Glutamatergic neuron (in vitro differentiated cells): ENCODE measurements at regions not wholly inside any gene's neighbourhood (a gene's known extent, or its start where the extent isn't known, plus 50 kb on each side); places are given as distances from the start of the nearest gene placed in this dataset.

Experiments
- DNase-seq: peaks from one replicate; pipeline ENCODE4 v3.0.0; 2022
- H3K27ac Mint-ChIP-seq: one replicate; pipeline ENCODE4 v1.8.0; 2020; ENCODE audit warnings: mild to moderate bottlenecking, mixed read lengths, inconsistent platforms; ENCODE audit not compliant: unreplicated experiment
- H3K27me3 Mint-ChIP-seq: one replicate; pipeline ENCODE4 v1.8.0; 2020; ENCODE audit warnings: mild to moderate bottlenecking, moderate library complexity, mixed read lengths, inconsistent platforms; ENCODE audit not compliant: unreplicated experiment
- H3K36me3 Mint-ChIP-seq: one replicate; pipeline ENCODE4 v1.8.0; 2020; ENCODE audit warnings: mild to moderate bottlenecking, mixed read lengths, inconsistent platforms; ENCODE audit not compliant: unreplicated experiment
- H3K4me1 Mint-ChIP-seq: one replicate; pipeline ENCODE4 v1.8.0; 2020; ENCODE audit warnings: mild to moderate bottlenecking, low read depth, mixed read lengths, inconsistent platforms; ENCODE audit not compliant: unreplicated experiment
- H3K4me3 Mint-ChIP-seq: one replicate; pipeline ENCODE4 v1.8.0; 2020; ENCODE audit warnings: mild to moderate bottlenecking, mixed read lengths, inconsistent platforms; ENCODE audit not compliant: unreplicated experiment
- H3K9me3 Mint-ChIP-seq: one replicate; pipeline ENCODE4 v1.8.0; 2020; ENCODE audit warnings: mild to moderate bottlenecking, moderate library complexity, mixed read lengths, inconsistent platforms; ENCODE audit not compliant: unreplicated experiment
- TF ChIP-seq, protein P1 (sequence below): fragments of 200-600 bp; sonication (generic); IDR thresholded peaks from one replicate; pipeline ENCODE4 v1.5.0; 2021; ENCODE audit not compliant: partially characterized antibody, unreplicated experiment

DNA sequence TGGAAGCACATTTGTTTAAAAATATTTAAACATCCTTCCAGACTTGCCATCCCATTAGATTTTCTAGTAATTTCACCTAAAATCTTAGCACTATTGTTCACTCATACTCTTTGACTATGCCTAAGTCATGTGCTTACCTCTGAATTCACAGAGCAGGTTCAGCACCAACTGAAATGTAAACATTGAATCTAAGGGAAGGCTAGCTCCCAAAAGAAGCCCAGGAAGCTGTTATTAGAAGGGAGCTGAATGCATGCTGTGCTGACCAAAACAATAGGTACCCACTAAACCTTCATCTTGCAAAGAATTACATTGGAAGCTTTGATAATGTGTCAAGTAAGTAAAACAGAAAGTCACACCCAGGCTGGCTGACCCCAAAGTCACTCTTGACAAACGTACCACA is 571.3 kb downstream of the GABRG2 start:
- Mint-ChIP-seq H3K27me3 (no peaks in the 10 kb centered on the region), H3K4me1 (peaks cover 6% of the 10 kb centered on the region), H3K27ac (peak overlapping the region; percentile 29), H3K9me3 (no peaks in the 10 kb centered on the region), H3K4me3 (no peak overlapping the region), H3K36me3 (peaks cover 11% of the 10 kb centered on the region)
- TF ChIP-seq, protein P1, sequence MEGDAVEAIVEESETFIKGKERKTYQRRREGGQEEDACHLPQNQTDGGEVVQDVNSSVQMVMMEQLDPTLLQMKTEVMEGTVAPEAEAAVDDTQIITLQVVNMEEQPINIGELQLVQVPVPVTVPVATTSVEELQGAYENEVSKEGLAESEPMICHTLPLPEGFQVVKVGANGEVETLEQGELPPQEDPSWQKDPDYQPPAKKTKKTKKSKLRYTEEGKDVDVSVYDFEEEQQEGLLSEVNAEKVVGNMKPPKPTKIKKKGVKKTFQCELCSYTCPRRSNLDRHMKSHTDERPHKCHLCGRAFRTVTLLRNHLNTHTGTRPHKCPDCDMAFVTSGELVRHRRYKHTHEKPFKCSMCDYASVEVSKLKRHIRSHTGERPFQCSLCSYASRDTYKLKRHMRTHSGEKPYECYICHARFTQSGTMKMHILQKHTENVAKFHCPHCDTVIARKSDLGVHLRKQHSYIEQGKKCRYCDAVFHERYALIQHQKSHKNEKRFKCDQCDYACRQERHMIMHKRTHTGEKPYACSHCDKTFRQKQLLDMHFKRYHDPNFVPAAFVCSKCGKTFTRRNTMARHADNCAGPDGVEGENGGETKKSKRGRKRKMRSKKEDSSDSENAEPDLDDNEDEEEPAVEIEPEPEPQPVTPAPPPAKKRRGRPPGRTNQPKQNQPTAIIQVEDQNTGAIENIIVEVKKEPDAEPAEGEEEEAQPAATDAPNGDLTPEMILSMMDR: no peak
- DNase-seq: no peak

DNA sequence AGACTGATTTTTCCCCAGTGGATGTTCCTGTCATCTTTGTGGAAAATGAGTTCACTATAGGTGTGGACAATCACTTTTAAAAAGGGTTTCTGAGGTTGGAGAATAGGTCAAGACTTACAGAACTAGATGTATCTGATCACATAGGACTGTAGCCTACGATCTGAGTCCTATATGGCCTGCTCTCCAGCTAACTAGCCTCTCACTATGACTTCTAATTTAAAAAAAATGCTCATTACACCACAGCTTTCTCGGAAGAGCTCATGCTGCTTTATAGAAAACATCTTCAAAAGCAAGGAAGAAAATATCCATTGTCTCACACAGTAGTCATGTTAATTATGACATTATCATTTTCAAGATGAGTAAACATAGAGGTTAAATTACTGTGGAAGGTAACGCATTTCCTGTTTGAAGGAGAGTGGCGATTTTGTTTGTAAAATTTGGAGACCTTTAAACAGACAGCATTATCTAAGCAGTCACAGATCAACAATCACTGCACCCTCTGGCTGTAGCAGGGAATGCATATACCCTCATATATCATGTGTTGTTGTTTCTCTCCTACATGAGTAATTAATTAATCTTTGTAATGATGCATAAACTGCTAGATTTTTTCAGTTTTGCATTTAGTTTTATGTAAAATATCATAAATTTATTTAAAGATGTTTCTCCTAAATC is 573.7 kb downstream of the GABRG2 start:
- H3K9me3 Mint-ChIP-seq: no peaks in the 10 kb centered on the region
- no peaks in the 10 kb centered on the region for H3K36me3 Mint-ChIP-seq
- no peak overlapping the region for H3K27ac Mint-ChIP-seq
- H3K27me3 Mint-ChIP-seq: no peaks in the 10 kb centered on the region
- DNase-seq: no peak
- H3K4me3 Mint-ChIP-seq: no peak overlapping the region
- TF ChIP-seq, protein P1: no peak
- peaks cover 6% of the 10 kb centered on the region for H3K4me1 Mint-ChIP-seq

DNA sequence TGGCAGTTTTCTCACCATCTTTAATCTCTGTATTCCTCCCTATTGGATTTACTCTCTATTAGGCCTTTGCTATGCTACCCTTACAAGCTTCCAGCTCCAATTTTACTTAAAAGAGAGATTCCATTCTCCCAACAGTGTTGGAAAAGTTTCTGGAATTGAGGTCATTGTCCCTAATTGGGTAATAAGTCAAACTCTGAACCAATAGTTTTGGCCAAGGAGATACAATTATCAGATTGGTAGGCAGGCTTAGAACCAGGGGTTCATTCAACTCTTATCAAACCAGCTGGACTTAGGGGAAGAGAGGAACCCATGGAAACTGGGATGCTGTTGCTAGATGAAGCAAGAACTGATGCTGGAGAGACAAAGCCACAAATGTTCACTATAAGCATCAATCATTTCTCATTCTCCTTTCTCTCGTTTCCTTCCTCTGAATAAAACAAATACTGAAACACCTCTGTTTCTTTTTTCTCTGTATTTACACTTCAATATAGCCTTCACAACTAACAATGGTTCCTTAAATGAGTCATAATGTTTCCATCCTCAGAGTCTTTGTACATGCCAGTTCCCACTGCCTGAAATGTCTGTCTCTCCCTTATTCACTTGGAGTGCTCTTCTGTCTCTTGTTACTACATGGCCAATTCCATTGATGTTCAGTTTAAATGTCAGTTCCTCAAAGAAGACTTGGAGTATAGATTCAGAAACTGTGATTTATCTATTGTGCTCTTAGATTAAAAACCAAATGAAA is 587.3 kb downstream of the GABRG2 start:
- Mint-ChIP-seq H3K27me3 (no peaks in the 10 kb centered on the region), H3K27ac (no peak overlapping the region), H3K36me3 (no peaks in the 10 kb centered on the region), H3K9me3 (peaks cover 2% of the 10 kb centered on the region), H3K4me3 (no peak overlapping the region), H3K4me1 (no peaks in the 10 kb centered on the region)
- DNase-seq: no peak
- TF ChIP-seq, protein P1: no peak

DNA sequence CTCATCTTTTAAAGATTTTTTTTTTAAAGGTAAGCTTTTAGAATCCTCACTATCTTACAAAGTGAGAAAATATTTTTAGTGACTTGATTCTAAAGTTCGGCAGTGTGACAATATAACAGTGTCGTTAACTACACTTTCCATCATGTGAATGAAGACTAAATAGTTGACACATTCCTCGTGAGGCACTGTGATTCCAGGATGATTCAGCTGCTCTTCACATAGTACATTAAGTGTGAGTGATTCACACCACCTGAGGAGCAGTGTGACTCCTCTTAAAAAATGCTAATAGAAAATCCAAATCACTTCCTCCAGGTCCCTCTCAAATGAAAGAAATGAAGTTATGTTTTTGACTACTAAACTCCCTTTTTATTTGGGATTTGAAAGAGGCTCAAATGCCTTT is 589.5 kb downstream of the GABRG2 start:
- Mint-ChIP-seq H3K9me3 (no peaks in the 10 kb centered on the region), H3K27me3 (no peaks in the 10 kb centered on the region), H3K4me3 (no peak overlapping the region), H3K27ac (no peak overlapping the region), H3K36me3 (no peaks in the 10 kb centered on the region), H3K4me1 (no peaks in the 10 kb centered on the region)
- TF ChIP-seq, protein P1: no peak
- no peak for DNase-seq

DNA sequence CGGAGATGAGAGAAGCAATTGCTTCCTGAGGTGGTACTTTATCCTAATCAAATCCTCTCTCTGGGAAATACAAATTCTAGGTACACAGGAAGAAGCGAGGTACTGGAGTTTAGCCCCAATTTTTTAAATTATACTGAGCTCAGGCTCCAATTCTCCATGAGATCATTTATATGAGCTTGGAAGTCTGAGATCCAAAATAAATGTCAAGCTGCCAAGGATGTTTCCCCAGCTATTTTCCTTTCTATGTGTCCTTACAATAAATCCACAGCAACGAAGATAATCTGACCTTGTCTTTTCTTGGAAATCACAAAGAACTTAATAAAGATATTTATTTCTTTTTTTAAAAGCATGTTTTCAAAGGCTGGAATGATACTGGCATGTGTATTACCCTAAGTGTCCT is 597.3 kb downstream of the GABRG2 start:
- H3K36me3 Mint-ChIP-seq: no peaks in the 10 kb centered on the region
- DNase-seq: no peak
- TF ChIP-seq, protein P1: no peak
- no peak overlapping the region for H3K4me3 Mint-ChIP-seq
- H3K27me3 Mint-ChIP-seq: no peaks in the 10 kb centered on the region
- no peaks in the 10 kb centered on the region for H3K4me1 Mint-ChIP-seq
- no peak overlapping the region for H3K27ac Mint-ChIP-seq
- no peaks in the 10 kb centered on the region for H3K9me3 Mint-ChIP-seq
